Transverse colon (tissue), 4 donors: ENCODE measurements at regions not wholly inside any gene's neighbourhood (a gene's known extent, or its start where the extent isn't known, plus 50 kb on each side); places are given as distances from the start of the nearest gene placed in this dataset.
"Not testable (repeated sequence)": the region's sequence is repeated elsewhere in the genome, so short reads cannot be mapped to it uniquely, and the experiment has no call there.

Source experiments
- DNase-seq: peaks from one replicate; pipeline ENCODE4 v3.0.0-alpha.2; 2019
- H3K27ac ChIP-seq, 4 donors: fragments of 200-600 bp; sonication (generic); 2 replicates each; pipeline ENCODE4 v1.5.1; 2016 to 2018; ENCODE audit warnings: inconsistent platforms in 4 of 4
- H3K27me3 ChIP-seq: fragments of 200-600 bp; sonication (generic); 2 replicates; pipeline ENCODE4 v1.5.1; 2017; ENCODE audit warnings: inconsistent platforms
- H3K36me3 ChIP-seq, 4 donors: fragments of 200-600 bp; sonication (generic); 2 replicates each; pipeline ENCODE4 v1.5.1; 2017 to 2019; ENCODE audit warnings: inconsistent platforms in 4 of 4
- H3K4me1 ChIP-seq, 4 donors: fragments of 200-600 bp; sonication (generic); 2 replicates each; pipeline ENCODE4 v1.5.1; 2017 to 2020; ENCODE audit warnings: inconsistent platforms in 4 of 4
- H3K4me3 ChIP-seq, 4 donors: fragments of 200-600 bp; sonication (generic); 1 replicate in 1 of 4; 2 replicates in 3 of 4; pipeline versions ENCODE4 v1.5.1 to v1.6.1; 2017 to 2019; ENCODE audit warnings: inconsistent platforms in 4 of 4
- H3K9me3 ChIP-seq, 2 donors: fragments of 200-600 bp; sonication (generic); 2 replicates each; pipeline ENCODE4 v1.5.1; 2017 to 2019; ENCODE audit warnings: inconsistent platforms in 2 of 2
- EP300 ChIP-seq: sonication (generic); formaldehyde crosslinking; IDR thresholded peaks from one replicate; pipeline ENCODE4 v1.6.1; 2017; ENCODE audit warnings: antibody characterized with exemption, low read depth
- POLR2A ChIP-seq: fragments of 450-650 bp; IDR thresholded peaks from one replicate; pipeline ENCODE4 v1.6.1; 2016; ENCODE audit warnings: antibody characterized with exemption, mild to moderate bottlenecking, moderate library complexity
- POLR2AphosphoS5 ChIP-seq, 3 donors: sonication (generic); formaldehyde crosslinking; IDR thresholded peaks; one replicate each; pipeline ENCODE4 v1.6.1; 2016; ENCODE audit warnings: antibody characterized with exemption in 3 of 3
- whole genome bisulfite sequencing, 2 donors: methylation state at CpG; one replicate each; pipeline ENCODE4 v1.1.5; 2018; ENCODE audit warnings: low coverage in 1 of 2; 5-methylcytosine and 5-hydroxymethylcytosine counted together
- in situ Hi-C, 4 donors: fragments of 200-750 bp; cut with MboI; loops; one replicate each; pipeline versions ENCODE4 v1.15.0 to v1.15.1; 2017; ENCODE audit warnings: low sequenced_read_pairs in 3 of 4, low pct_ligation_motif_present in 1 of 4, low pct_unique_long_range_greater_than_20kb in 1 of 4
- intact Hi-C: fragments of 100-400 bp; cut with DNase I; formaldehyde crosslinking; loops from one replicate; pipeline ENCODE4 v1.15.1; 2023; ENCODE audit warnings: low total_unique reads
- TF ChIP-seq, protein P1 (sequence below), 5 experiments: fragments of 200-600 bp in 3 of 5; fragments of 450-650 bp in 2 of 5; sonication (generic) in 3 of 5; IDR thresholded peaks; 1 replicate in 2 of 5; 2 replicates in 3 of 5; pipeline ENCODE4 v1.5.1; 2016 to 2017; ENCODE audit warnings: antibody characterized with exemption in 5 of 5, inconsistent platforms in 3 of 5, mild to moderate bottlenecking in 2 of 5, moderate library complexity in 1 of 5

DNA sequence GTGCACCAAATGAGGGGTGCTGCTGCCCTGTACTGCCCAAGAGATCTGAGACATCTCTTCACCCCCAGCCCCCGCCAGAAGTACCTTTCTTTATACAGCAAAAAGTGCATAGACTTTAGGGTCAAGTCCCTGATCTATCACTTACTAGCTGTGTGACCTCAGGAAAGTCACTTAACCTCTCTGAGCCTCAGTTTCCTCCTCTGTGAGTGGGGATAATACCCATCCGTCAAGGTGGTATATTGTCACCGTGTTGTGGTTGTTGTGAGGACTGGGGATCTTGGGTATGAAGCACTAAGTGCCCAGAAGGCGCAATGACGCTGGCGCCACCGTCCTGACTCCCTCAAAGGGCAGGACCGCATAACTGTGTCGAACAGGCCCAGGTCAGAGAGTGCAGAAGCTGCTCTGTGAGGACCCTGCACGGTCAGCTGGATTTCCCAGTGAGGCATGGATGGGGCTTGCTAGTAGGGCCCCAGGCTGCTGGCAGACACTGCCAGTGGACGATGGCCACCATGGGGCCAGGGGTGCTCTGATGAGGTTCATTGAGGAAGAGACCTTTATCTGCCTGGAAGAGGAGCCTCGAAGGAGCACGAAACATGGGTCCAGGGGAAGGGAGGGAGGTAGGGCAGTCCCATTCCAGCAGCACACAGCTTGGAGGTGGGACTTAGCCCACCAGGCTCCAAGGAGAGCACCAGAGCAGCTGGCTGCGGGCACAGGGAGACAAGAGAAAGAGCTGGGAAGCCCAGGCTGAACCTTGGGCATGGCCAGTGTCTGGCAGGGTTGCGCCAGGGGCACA is 61.8 kb upstream of the LAPTM4A start:
- in situ Hi-C loops (no loop called here), intact Hi-C loops (no loop called here)
- Histone ChIP-seq H3K4me3 (no peak overlapping the region), H3K4me1 (peaks cover 0 to 33% (median 9%) of the 10 kb centered on the region in 4 donors), H3K9me3 (no peaks in the 10 kb centered on the region), H3K36me3 (no peaks in the 10 kb centered on the region), H3K27me3 (no peaks in the 10 kb centered on the region), H3K27ac (peak overlapping the region in 2 of 4 donors; percentile 12 to 42)
- no peak for TF ChIP-seq POLR2A
- TF ChIP-seq POLR2AphosphoS5 (IDR thresholded peaks at IDR 0.05): no peak
- 80 to 94% methylated on average over 2 to 15 of the region's 15 CpGs for WGBS, 2 donors
- no peak for DNase-seq

DNA sequence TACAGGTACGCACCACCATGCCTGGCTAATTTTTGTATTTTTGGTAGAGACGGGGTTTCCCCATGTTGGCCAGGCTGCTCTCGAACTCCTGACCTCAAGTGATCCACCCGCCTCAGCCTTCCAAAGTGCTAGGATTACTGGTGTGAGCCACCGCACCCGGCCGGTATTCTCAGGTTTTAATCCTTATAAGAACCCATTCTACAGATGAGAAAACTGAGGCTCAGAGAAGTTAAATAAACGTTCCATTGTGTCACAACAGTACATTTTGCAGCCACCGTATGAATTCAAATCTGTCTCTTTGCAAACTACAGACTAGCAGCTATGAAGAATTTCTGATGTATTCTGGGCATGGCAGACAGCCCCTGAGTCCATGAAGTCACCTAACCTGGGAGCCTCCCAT is 60.9 kb upstream of the LAPTM4A start:
- H3K27ac ChIP-seq, intact Hi-C loops, DNase-seq, H3K36me3 ChIP-seq, H3K9me3 ChIP-seq, in situ Hi-C loops, H3K27me3 ChIP-seq, H3K4me3 ChIP-seq: not testable (repeated sequence)
- H3K4me1 ChIP-seq: peaks cover 0 to 33% (median 9%) of the 10 kb centered on the region in 4 donors
- 89 to 94% methylated on average over 3 to 9 of the region's 9 CpGs for WGBS, 2 donors

DNA sequence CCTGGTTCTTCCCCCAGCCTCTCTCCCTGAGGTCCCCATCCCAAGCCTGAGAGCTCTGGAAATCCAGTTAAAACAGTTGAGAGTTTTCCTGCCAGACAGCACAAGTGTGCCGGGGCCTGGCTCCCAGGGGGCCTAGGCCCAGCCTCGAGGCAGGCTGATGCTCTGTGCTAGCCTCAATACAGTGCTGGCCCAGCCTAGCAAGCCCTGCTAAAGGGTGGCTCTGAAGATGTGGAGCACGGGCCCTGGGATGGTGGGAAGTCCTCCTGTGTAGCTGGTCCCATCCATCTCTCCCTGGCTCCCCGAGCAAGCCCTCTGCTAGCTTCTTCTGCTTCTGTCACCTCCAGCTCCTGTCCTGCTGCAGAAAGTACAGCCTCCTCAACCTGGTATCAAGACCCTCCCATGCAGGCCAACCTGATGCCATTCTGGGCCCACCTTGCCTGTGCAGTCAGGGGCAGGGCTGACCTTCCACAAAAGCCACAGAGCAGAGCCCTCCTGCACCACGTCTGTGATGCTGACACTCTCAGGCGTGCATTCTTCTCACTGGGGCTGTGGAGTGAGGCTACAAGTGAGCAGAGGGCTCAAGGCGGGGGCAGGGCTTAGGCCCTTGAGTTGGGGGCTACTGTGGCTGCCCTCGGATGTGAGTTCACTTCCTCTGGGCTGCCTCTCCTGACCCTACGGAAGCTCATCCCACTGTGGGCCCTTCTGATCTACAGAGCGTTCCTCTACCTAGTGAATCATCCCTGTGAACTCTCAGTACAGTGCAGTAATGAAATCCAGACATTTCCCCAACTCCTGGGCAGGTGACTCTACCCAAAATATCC is 60.1 kb upstream of the LAPTM4A start:
- Histone ChIP-seq H3K4me3 (no peak overlapping the region), H3K27ac (no peak overlapping the region), H3K4me1 (peaks cover 0 to 38% (median 9%) of the 10 kb centered on the region in 4 donors), H3K27me3 (no peaks in the 10 kb centered on the region), H3K9me3 (no peaks in the 10 kb centered on the region), H3K36me3 (no peaks in the 10 kb centered on the region)
- WGBS, 2 donors: 74% methylated on average over 9 of the region's 10 CpGs; no CpG with 5 or more reads in 1 of the 2 donors
- TF ChIP-seq EP300 (no peak), POLR2AphosphoS5 (IDR thresholded peaks at IDR 0.05) (no peak), POLR2A (no peak)
- TF ChIP-seq, protein P1, sequence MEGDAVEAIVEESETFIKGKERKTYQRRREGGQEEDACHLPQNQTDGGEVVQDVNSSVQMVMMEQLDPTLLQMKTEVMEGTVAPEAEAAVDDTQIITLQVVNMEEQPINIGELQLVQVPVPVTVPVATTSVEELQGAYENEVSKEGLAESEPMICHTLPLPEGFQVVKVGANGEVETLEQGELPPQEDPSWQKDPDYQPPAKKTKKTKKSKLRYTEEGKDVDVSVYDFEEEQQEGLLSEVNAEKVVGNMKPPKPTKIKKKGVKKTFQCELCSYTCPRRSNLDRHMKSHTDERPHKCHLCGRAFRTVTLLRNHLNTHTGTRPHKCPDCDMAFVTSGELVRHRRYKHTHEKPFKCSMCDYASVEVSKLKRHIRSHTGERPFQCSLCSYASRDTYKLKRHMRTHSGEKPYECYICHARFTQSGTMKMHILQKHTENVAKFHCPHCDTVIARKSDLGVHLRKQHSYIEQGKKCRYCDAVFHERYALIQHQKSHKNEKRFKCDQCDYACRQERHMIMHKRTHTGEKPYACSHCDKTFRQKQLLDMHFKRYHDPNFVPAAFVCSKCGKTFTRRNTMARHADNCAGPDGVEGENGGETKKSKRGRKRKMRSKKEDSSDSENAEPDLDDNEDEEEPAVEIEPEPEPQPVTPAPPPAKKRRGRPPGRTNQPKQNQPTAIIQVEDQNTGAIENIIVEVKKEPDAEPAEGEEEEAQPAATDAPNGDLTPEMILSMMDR (IDR thresholded peaks at IDR 0.05): no peak
- intact Hi-C loops: no loop called here
- in situ Hi-C loops: no loop called here
- no peak for DNase-seq

DNA sequence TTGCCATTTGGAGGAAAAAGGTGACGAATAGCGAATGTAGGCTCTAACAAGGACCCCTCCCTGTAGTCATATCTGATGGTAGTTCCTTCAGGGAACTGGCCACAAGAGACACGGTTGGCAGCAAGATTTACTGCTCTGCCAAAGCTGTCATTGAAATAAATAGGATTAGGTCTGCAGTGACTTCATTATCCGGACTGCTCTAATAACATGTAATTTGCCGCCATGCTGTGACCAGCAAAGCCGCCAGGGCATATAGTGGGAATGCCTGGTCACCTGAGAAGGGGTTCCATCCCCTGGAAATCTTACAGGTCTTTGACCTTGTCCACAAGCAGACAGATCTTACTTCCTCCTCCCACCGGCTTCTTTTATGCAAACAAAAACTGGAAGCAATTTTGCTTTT is 59.4 kb upstream of the LAPTM4A start:
- no peak overlapping the region for H3K4me3 ChIP-seq
- WGBS, 2 donors: 76% methylated on average over 7 of the region's 7 CpGs; no CpG with 5 or more reads in 1 of the 2 donors
- H3K27me3 ChIP-seq: no peaks in the 10 kb centered on the region
- in situ Hi-C loops (no loop called here), intact Hi-C loops (no loop called here)
- no peak for DNase-seq
- TF ChIP-seq EP300 (no peak), POLR2AphosphoS5 (IDR thresholded peaks at IDR 0.05) (no peak), POLR2A (no peak)
- TF ChIP-seq, protein P1 (IDR thresholded peaks at IDR 0.05): no peak
- H3K9me3 ChIP-seq: no peaks in the 10 kb centered on the region
- H3K36me3 ChIP-seq: no peaks in the 10 kb centered on the region
- peaks cover 0 to 35% (median 6%) of the 10 kb centered on the region in 4 donors for H3K4me1 ChIP-seq
- no peak overlapping the region for H3K27ac ChIP-seq

DNA sequence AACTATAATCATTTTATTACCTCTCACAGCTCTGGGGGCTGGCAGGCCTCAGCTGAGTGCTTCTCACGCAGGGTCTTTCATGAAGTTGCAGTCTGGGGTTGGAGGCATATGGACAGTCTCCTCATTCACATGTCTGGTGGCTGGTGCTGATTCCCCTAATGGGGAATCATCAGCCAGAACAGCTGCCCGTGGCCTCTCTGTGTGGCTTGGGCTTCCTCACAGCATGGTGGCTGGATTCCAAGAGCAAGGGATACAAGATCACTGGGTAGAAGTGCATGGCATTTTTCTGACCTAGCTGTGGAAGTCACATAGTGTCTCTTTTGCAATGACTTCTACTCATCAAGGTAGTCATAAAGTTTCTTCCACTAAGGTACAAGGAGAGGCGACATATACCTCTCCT is 59.0 kb upstream of the LAPTM4A start:
- H3K4me3 ChIP-seq: no peak overlapping the region
- no peaks in the 10 kb centered on the region for H3K27me3 ChIP-seq
- in situ Hi-C loops: no loop called here
- peaks cover 0 to 30% (median 3%) of the 10 kb centered on the region in 4 donors for H3K4me1 ChIP-seq
- intact Hi-C loops: no loop called here
- TF ChIP-seq EP300: no peak
- TF ChIP-seq POLR2A: no peak
- TF ChIP-seq, protein P1 (IDR thresholded peaks at IDR 0.05): no peak
- no peak for TF ChIP-seq POLR2AphosphoS5 (IDR thresholded peaks at IDR 0.05)
- H3K36me3 ChIP-seq: no peaks in the 10 kb centered on the region
- no peak for DNase-seq
- no peaks in the 10 kb centered on the region for H3K9me3 ChIP-seq
- no peak overlapping the region for H3K27ac ChIP-seq
- WGBS, 2 donors: 96 to 100% methylated on average over 1 to 3 of the region's 3 CpGs
